ENCODE measurements at regions not wholly inside any gene's neighbourhood (a gene's known extent, or its start where the extent isn't known, plus 50 kb on each side); places are given as distances from the start of the nearest gene placed in this dataset.

DNA sequence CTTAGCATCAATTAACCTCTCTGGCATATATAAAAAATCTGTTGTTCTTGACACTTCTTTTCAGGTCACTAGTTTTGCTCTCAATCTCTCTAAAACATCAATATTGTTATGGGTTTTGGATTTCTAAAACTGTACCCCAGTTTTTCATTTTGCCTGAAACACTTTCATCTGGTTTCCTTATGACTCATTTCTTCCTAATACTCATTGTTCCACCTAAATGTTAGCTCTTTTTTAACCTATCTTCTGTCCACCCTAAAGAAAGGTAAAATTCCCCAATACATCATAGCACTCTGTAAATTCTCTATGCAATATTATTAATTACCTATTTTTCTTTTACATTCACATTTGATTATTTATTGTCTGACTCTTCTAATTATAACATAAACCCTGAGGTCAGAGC lies 575.5 kb upstream of the NDST4 start:
- TF ChIP-seq POLR2AphosphoS5 (IDR thresholded peaks at IDR 0.05; ENCODE audit: low read depth, low read length): no peak
- TF ChIP-seq POLR2A (IDR thresholded peaks at IDR 0.05; ENCODE audit: low read depth, low read length): no peak
- no peak for TF ChIP-seq SPI1 (IDR thresholded peaks at IDR 0.05; ENCODE audit: low read depth, low read length)
- no peak for TF ChIP-seq TAF1 (IDR thresholded peaks at IDR 0.05; ENCODE audit: low read depth, low read length)
- no peak for TF ChIP-seq POU2F2 (IDR thresholded peaks at IDR 0.05; ENCODE audit: low read depth, low read length)
- TF ChIP-seq PAX5 (IDR thresholded peaks at IDR 0.05; ENCODE audit: insufficient read depth, low read length, severe bottlenecking): no peak

Measured in GM12891 (cell line).